Endodermal cell (in vitro differentiated cells): ENCODE measurements at regions not wholly inside any gene's neighbourhood (a gene's known extent, or its start where the extent isn't known, plus 50 kb on each side); places are given as distances from the start of the nearest gene placed in this dataset.

Experiments
- DNase-seq: peaks from one replicate; pipeline ENCODE4 v3.0.0-alpha.2; 2017
- H3K27ac ChIP-seq: 2 replicates; pipeline ENCODE4 v1.5.1; 2013; ENCODE audit warnings: mild to moderate bottlenecking, low read depth, low read length, moderate library complexity
- H3K27me3 ChIP-seq: 2 replicates; pipeline ENCODE4 v1.6.1; 2013; ENCODE audit warnings: mild to moderate bottlenecking, low read length, moderate library complexity; ENCODE audit not compliant: insufficient read depth, control insufficient read depth, poor library complexity, severe bottlenecking
- H3K36me3 ChIP-seq: 2 replicates; pipeline ENCODE4 v1.7.0; 2013; ENCODE audit warnings: mild to moderate bottlenecking, low read length, moderate library complexity; ENCODE audit not compliant: control insufficient read depth, insufficient read depth
- H3K4me1 ChIP-seq: one replicate; pipeline ENCODE4 v1.7.0; 2013; ENCODE audit warnings: low read length; ENCODE audit not compliant: control insufficient read depth, insufficient read depth
- H3K4me3 ChIP-seq: 2 replicates; pipeline ENCODE4 v1.5.1; 2013; ENCODE audit warnings: mild to moderate bottlenecking, low read length, moderate library complexity
- H3K9ac ChIP-seq: 2 replicates; pipeline ENCODE4 v1.6.1; 2013; ENCODE audit warnings: mild to moderate bottlenecking, low read length, moderate library complexity; ENCODE audit not compliant: poor library complexity, severe bottlenecking; ENCODE audit errors: extremely low read depth
- H3K9me3 ChIP-seq: 2 replicates; pipeline ENCODE4 v1.6.1; 2013; ENCODE audit warnings: mild to moderate bottlenecking, low read length, moderate library complexity; ENCODE audit not compliant: control insufficient read depth
- H3K27ac Mint-ChIP-seq: 2 replicates; pipeline ENCODE4 v1.8.0; 2020; ENCODE audit warnings: mixed read lengths
- H3K27me3 Mint-ChIP-seq: 2 replicates; pipeline ENCODE4 v1.8.0; 2021; ENCODE audit warnings: mild to moderate bottlenecking, mixed read lengths; ENCODE audit not compliant: insufficient read depth
- H3K36me3 Mint-ChIP-seq: 2 replicates; pipeline ENCODE4 v1.8.0; 2020; ENCODE audit warnings: low read depth, mixed read lengths
- H3K4me1 Mint-ChIP-seq: 2 replicates; pipeline ENCODE4 v1.8.0; 2020; ENCODE audit warnings: mixed read lengths
- H3K4me3 Mint-ChIP-seq: 2 replicates; pipeline ENCODE4 v1.8.0; 2020; ENCODE audit warnings: mild to moderate bottlenecking, moderate library complexity, mixed read lengths
- H3K9me3 Mint-ChIP-seq: 2 replicates; pipeline ENCODE4 v1.8.0; 2020; ENCODE audit warnings: mild to moderate bottlenecking, mixed read lengths
- WGBS, 2 experiments: methylation state at CpG; one replicate each; pipeline versions ENCODE4 v1.1.5 to v1.1.7; 2013; ENCODE audit warnings: missing lambda C conversion rate in 2 of 2, mixed read lengths in 1 of 2; ENCODE audit not compliant: insufficient coverage in 1 of 2, insufficient read length in 1 of 2; 5-methylcytosine and 5-hydroxymethylcytosine counted together
- TF ChIP-seq, protein P1 (sequence below): fragments of 200-600 bp; sonication (generic); conservative IDR thresholded peaks from 2 replicates; pipeline ENCODE4 v1.5.0; 2021; ENCODE audit warnings: antibody characterized with exemption, mild to moderate bottlenecking

DNA sequence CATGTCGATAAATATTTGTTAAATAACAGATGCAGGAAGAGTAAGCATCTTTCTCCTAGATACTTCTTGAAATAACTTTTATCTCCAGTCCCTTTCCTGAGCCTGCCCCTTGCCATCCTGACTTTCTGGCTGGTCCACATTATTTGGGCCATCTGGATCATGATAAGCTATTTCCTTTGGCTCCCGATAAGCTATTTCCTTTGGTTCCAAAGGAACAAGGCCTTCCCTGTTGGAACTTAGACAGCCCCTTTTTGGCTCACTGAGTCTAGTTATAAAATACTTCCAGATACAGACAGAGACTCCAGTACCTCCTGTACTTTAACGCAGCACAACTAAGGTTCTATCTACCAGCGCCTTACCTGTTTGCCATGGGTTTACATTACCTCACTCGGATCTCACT is 205.3 kb upstream of the CCDC150 start:
- no peaks in the 10 kb centered on the region for H3K36me3 ChIP-seq
- H3K4me1 ChIP-seq: no peaks in the 10 kb centered on the region
- TF ChIP-seq, protein P1, sequence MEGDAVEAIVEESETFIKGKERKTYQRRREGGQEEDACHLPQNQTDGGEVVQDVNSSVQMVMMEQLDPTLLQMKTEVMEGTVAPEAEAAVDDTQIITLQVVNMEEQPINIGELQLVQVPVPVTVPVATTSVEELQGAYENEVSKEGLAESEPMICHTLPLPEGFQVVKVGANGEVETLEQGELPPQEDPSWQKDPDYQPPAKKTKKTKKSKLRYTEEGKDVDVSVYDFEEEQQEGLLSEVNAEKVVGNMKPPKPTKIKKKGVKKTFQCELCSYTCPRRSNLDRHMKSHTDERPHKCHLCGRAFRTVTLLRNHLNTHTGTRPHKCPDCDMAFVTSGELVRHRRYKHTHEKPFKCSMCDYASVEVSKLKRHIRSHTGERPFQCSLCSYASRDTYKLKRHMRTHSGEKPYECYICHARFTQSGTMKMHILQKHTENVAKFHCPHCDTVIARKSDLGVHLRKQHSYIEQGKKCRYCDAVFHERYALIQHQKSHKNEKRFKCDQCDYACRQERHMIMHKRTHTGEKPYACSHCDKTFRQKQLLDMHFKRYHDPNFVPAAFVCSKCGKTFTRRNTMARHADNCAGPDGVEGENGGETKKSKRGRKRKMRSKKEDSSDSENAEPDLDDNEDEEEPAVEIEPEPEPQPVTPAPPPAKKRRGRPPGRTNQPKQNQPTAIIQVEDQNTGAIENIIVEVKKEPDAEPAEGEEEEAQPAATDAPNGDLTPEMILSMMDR: no peak
- Mint-ChIP-seq H3K36me3 (no peaks in the 10 kb centered on the region), H3K27me3 (no peaks in the 10 kb centered on the region), H3K4me3 (no peak overlapping the region), H3K9me3 (no peaks in the 10 kb centered on the region), H3K4me1 (no peaks in the 10 kb centered on the region), H3K27ac (no peak overlapping the region)
- no peak overlapping the region for H3K4me3 ChIP-seq
- H3K9me3 ChIP-seq: no peaks in the 10 kb centered on the region
- no peak overlapping the region for H3K27ac ChIP-seq
- no peak overlapping the region for H3K9ac ChIP-seq
- no peaks in the 10 kb centered on the region for H3K27me3 ChIP-seq
- no peak for DNase-seq
- 94 to 100% methylated on average over 5 of the region's 5 CpGs for WGBS, 2 experiments

DNA sequence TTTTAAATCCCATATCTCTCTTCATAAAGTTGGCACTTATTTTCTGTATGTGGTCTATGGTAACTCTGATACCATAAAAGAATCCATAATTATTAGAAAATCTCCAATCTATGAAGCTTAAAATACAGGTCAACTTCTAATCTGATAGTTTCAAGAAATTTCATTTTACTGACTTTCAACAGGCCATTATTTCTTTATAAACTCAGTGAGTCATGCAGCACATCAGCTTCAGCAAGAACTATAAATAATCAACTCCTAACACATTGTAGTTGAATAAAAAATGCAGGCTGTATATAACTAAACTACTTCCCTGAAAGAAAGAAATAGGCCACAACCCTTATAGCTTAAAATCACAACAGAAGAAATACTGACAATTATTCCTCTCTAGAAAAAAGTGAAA is 204.3 kb upstream of the CCDC150 start:
- Histone ChIP-seq H3K36me3 (no peaks in the 10 kb centered on the region), H3K9me3 (no peaks in the 10 kb centered on the region), H3K4me3 (no peak overlapping the region), H3K4me1 (no peaks in the 10 kb centered on the region), H3K27me3 (no peaks in the 10 kb centered on the region), H3K27ac (no peak overlapping the region), H3K9ac (no peak overlapping the region)
- DNase-seq: no peak
- no peak overlapping the region for H3K27ac Mint-ChIP-seq
- H3K27me3 Mint-ChIP-seq: no peaks in the 10 kb centered on the region
- H3K9me3 Mint-ChIP-seq: no peaks in the 10 kb centered on the region
- no peaks in the 10 kb centered on the region for H3K36me3 Mint-ChIP-seq
- H3K4me3 Mint-ChIP-seq: no peak overlapping the region
- TF ChIP-seq, protein P1: no peak
- no peaks in the 10 kb centered on the region for H3K4me1 Mint-ChIP-seq

DNA sequence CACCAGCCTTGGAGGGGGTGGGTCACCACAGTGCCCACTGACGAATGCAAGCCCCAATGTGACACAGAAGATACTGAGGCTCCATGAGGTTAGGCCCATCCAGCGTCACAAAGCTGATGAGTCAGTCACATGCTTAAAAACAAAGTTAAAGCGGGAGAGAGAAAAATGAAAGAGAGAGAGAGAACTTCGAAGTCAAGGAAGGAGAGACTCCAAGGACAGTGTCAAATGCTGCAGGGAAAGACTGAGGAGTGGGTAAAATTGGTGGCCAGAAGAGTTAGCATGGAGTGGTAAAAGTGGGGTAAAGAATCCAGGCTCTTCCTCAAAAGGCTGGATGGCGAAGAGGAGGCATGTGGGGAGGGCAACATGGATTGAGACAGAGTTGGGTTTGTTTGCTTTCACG is 201.9 kb upstream of the CCDC150 start:
- Mint-ChIP-seq H3K27ac (no peak overlapping the region), H3K4me1 (peaks cover 2% of the 10 kb centered on the region), H3K9me3 (no peaks in the 10 kb centered on the region), H3K27me3 (no peaks in the 10 kb centered on the region), H3K36me3 (no peaks in the 10 kb centered on the region), H3K4me3 (no peak overlapping the region)
- 83 to 84% methylated on average over 5 to 6 of the region's 6 CpGs for WGBS, 2 experiments
- no peak overlapping the region for H3K27ac ChIP-seq
- no peak overlapping the region for H3K9ac ChIP-seq
- DNase-seq: no peak
- TF ChIP-seq, protein P1: no peak
- H3K27me3 ChIP-seq: no peaks in the 10 kb centered on the region
- no peaks in the 10 kb centered on the region for H3K9me3 ChIP-seq
- H3K4me3 ChIP-seq: no peak overlapping the region
- no peaks in the 10 kb centered on the region for H3K4me1 ChIP-seq
- H3K36me3 ChIP-seq: no peaks in the 10 kb centered on the region
